GM12874 (cell line): ENCODE measurements at regions not wholly inside any gene's neighbourhood (a gene's known extent, or its start where the extent isn't known, plus 50 kb on each side); places are given as distances from the start of the nearest gene placed in this dataset.

Experiments used
- TF ChIP-seq, protein P1 (sequence below): IDR thresholded peaks from 2 replicates; pipeline ENCODE4 v1.5.1; 2011; ENCODE audit warnings: low read depth, mild to moderate bottlenecking, control low read depth, low read length, moderate library complexity; ENCODE audit not compliant: insufficient read depth

DNA sequence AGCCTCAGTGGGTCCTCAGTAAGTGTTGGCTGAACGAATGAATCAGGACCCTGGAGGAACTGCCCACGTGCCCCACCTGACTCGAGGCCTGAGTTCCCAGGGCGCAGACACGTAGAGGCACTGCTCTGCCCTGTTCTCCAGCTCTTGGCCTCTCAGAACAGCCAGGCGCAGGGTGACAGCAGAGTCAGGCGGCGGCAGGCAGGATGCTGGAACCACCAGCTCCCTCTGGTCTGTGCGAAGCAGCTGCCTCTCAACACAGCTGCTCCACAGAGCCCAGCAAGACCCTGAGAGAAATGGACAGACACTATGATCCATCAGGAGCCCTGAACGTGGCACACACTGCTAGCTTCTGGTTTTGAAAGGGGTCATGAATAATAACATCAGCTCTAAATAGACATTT lies 53.1 kb upstream of the BCO1 start:
- TF ChIP-seq, protein P1, sequence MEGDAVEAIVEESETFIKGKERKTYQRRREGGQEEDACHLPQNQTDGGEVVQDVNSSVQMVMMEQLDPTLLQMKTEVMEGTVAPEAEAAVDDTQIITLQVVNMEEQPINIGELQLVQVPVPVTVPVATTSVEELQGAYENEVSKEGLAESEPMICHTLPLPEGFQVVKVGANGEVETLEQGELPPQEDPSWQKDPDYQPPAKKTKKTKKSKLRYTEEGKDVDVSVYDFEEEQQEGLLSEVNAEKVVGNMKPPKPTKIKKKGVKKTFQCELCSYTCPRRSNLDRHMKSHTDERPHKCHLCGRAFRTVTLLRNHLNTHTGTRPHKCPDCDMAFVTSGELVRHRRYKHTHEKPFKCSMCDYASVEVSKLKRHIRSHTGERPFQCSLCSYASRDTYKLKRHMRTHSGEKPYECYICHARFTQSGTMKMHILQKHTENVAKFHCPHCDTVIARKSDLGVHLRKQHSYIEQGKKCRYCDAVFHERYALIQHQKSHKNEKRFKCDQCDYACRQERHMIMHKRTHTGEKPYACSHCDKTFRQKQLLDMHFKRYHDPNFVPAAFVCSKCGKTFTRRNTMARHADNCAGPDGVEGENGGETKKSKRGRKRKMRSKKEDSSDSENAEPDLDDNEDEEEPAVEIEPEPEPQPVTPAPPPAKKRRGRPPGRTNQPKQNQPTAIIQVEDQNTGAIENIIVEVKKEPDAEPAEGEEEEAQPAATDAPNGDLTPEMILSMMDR = no peak

DNA sequence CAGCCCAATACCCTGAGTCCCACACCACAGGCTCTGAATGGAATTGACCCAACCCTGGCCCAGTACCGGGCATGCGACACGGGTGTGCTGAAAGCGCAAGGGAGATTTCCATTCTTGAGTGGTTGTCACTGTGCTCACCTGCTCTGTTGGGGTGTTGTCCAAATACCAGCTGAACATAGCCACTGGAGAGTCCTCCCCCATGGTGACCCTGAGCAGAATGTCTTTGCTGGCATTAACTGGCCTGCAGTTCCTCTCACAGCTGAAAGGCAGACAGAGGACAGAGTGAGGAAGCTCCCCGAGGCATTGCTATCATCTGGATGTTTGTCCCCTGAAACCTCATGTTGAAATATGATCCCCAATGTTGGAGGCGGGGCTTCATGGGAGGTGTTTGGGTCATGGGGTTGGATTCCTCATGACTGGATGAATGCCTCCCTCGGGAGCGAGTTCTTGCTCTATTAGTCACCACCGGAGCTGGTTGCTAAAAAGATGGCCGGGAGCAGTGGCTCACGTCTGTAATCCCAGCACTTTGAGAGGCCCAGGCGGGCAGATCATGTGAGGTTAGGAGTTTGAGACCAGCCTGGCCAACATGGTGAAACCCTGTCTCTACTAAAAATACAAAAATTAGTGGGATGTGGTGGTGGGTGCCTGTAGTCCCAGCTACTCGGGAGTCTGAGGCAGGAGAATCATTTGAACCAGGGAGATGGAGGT lies 57.3 kb upstream of the BCO1 start:
- TF ChIP-seq, protein P1 = no peak

DNA sequence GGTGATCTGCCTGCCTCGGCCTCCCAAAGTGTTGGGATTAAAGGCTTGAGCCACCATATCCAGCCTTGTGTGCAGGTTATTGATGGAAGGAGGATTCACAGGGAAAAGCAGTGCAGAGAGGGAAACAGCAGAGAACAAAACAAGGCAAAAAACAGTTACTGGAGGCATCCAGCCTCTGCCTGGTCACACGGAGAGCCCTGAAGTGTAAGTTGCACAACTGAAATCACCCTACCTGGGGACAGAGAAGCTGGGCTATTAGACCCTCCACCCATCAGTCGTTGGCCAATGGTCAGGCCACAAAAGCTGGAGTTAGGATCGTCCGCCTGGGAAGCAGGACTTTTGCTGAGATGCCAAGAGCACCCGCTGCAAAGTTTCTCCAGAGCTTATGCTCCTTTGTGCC lies 57.9 kb upstream of the BCO1 start:
- TF ChIP-seq, protein P1 = no peak

DNA sequence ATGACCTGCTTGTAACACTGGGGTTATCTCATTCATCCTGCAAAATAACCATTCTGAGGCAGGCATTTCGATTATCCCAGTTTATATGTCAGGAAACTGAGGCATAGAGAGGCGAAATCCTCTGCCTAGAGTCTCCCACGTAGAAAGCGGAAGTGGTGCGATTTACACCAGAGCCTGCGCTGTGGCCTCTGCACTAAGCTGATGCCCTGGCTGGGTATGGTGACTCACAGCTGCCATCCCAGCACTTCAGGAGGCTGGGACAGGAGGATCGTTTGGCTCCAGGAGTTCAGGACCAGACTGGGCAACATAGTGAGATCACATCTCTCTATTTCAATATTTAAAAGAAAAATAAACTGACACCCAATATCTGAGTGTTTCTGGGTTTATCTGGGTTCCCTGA lies 59.3 kb upstream of the BCO1 start:
- TF ChIP-seq, protein P1 = no peak

DNA sequence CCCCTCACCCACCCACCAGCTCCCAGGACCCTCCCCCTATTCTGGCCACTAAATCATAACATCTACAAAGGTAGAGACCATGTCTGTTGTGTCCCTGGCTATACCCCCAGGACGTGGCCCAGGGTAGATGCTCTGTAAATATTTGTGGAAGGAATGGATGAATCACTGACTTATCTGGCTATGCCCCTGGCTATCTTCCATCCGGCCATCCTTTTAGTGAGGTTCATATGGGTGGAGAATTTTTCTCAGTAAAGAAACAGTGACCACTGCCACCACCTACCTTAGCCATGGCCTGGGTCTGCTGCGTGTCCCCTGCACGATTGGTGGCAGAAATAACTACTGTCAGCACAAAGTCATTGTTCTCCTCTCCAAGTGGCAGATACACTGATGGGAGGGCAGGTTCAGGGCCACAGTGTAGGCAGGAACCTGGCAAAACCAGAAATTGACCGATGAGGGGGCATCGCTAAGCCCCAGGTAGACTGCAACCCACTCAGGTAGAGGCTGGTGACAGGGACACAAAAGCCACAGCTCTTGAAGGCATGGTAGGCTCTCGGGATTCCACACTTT lies 63.1 kb upstream of the BCO1 start:
- TF ChIP-seq, protein P1 = no peak

DNA sequence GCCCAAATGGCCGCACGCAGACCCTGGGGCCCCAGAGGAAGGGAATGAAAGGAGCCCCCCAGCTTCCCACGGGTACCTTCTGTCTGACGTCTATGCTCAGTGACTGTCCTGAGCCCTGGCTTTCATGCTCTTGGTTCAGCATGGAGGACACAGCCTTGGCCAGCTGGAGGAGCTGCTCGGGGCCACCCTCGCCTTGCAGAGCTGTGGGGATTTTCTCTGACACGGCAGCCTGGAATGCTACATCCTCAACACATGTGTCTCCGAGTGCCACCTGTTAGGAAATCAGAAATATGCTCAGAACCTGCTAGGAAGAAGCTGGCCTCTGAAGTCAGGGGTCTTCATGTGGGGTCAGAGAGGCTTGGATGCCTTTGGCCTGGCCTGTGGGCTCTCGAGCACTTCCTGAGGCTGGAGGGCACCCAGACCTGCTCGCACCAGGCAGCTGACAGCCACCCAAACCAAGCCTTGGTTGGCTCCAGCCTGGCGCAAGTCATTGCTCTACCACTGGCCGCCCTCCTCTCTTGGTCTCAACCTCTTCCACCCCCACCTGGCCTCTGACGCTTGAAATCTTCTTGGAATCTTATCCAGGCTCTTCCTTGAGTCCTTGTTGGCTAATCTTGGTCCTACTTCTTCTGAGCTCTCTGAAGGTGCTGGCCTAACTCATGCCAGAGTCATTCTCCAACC lies 63.7 kb upstream of the BCO1 start:
- TF ChIP-seq, protein P1 = no peak

DNA sequence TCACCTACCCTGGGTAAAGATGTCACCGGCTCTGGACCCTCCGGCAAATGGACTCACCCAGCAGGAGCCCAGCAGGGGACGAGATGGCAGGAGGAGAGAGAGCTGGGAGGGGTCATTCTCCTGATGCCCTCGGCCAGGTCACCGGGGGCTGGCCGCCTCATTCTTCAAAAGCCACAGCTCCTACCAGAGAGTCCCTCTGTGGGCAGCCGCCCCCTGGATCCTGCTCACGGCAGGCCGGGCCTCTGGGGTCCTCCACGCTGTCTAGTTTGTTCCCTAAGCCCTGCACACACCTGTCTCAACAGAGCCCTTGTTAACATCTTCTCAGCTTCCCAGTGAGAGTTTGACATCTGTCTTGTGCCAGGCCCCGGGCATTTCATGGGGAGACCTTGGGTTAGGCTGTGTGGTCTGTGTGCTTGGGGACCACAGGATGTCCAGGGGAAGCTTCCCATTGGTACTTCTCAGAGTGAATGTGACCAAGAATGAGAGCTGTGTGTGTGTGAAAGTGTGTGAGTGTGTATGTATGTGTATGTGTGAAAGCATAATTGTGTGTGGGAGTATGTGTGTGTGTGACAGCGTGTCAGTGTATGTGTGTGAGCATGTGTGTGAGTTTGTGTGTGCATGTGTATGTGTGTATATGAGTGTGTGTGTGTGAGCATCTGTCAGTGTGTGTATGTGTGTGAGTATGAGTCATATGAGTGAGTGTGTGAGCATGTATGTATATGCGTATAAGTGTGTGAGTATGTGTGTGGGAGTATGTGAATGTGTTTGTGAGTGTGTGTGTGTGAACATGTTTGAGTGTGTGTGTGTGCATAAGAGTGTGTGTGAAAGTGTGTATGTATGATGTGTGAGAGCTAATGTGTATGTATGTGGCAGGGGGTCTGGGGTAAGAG lies 65.5 kb upstream of the BCO1 start:
- TF ChIP-seq, protein P1 = no peak
